ENCODE measurements at regions not wholly inside any gene's neighbourhood (a gene's known extent, or its start where the extent isn't known, plus 50 kb on each side); places are given as distances from the start of the nearest gene placed in this dataset.

GRCh38 chr5:83871533-83872395 lies 151.1 kb upstream of the HAPLN1 start:
- TF ChIP-seq GATA2 (IDR thresholded peaks at IDR 0.05; ENCODE audit: low read depth, low read length) (no peak), GATA3 (IDR thresholded peaks at IDR 0.05; ENCODE audit: low read depth, low read length) (no peak)
